Left ventricle myocardium inferior (tissue), 1 donor: ENCODE measurements at regions not wholly inside any gene's neighbourhood (a gene's known extent, or its start where the extent isn't known, plus 50 kb on each side); places are given as distances from the start of the nearest gene placed in this dataset.
A peak's percentile ranks its signal among the peaks of the same experiment; 100 is the strongest.

Experiments used
- DNase-seq: peaks from one replicate; pipeline ENCODE4 v3.0.0-alpha.2; 2020
- H3K27ac ChIP-seq: fragments of 200-600 bp; replicated peaks from 2 replicates; pipeline ENCODE4 v1.8.0; 2021
- H3K27me3 ChIP-seq: fragments of 200-600 bp; 2 replicates; pipeline ENCODE4 v1.8.0; 2021; ENCODE audit warnings: low read depth
- H3K36me3 ChIP-seq: fragments of 200-600 bp; 2 replicates; pipeline ENCODE4 v1.8.0; 2021
- H3K4me1 ChIP-seq: fragments of 200-600 bp; 2 replicates; pipeline ENCODE4 v1.8.0; 2021
- H3K4me3 ChIP-seq: fragments of 200-600 bp; 2 replicates; pipeline ENCODE4 v1.8.0; 2021; ENCODE audit warnings: mild to moderate bottlenecking, moderate library complexity
- H3K9me3 ChIP-seq: fragments of 200-600 bp; replicated peaks from 2 replicates; pipeline ENCODE4 v1.8.0; 2021
- CTCF ChIP-seq: fragments of 200-600 bp; IDR thresholded peaks from 2 replicates; pipeline ENCODE4 v1.8.0; 2021; ENCODE audit warnings: antibody characterized with exemption, mild to moderate bottlenecking, borderline replicate concordance
- intact Hi-C: fragments of 100-400 bp; cut with micrococcal nuclease; formaldehyde crosslinking; loops from one replicate; pipeline ENCODE4 v1.11.0; 2022
- donor health status: DM: no; HTN: yes; CAD: no; lungs with severe emphysema.

DNA sequence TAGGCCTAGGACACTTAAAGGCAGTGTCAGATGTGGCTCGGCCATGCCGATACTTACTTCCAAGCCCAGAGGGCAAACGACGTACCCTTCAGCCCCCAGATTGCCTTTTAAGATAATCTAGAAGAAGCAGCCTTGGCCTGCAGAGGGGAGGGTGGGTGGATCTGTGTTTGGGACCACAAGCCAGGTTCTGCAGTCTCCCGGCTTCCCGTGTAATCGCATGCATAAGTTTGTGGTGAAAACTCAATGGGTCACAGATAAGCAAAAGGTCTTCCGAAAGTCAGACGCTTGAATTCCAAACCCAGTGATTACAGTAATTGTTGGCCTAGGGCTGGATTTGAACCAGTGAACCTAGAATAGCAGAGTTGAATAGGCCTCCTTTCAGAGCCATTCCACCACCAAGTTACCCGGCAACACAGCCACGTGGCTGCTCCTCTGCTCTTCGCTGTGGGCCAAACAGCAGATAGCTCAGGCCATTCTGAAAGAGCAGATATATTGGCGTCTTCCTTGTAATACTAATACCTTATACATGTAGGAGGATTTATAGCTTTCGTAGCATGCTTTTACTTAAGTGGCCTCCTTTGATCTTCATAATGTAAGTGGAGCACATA lies 170.8 kb upstream of the CADM1 start:
- Histone ChIP-seq H3K36me3 (no peaks in the 10 kb centered on the region), H3K27me3 (no peaks in the 10 kb centered on the region), H3K9me3 (no peaks in the 10 kb centered on the region), H3K4me3 (no peak overlapping the region), H3K27ac (no peak overlapping the region), H3K4me1 (peaks cover 31% of the 10 kb centered on the region)
- intact Hi-C loops: loop anchor here (10.0 kb wide), 1 partner anchor 170 kb away; the partner anchor contains the start of gene CADM1
- no peak for DNase-seq
- TF ChIP-seq CTCF: no peak

DNA sequence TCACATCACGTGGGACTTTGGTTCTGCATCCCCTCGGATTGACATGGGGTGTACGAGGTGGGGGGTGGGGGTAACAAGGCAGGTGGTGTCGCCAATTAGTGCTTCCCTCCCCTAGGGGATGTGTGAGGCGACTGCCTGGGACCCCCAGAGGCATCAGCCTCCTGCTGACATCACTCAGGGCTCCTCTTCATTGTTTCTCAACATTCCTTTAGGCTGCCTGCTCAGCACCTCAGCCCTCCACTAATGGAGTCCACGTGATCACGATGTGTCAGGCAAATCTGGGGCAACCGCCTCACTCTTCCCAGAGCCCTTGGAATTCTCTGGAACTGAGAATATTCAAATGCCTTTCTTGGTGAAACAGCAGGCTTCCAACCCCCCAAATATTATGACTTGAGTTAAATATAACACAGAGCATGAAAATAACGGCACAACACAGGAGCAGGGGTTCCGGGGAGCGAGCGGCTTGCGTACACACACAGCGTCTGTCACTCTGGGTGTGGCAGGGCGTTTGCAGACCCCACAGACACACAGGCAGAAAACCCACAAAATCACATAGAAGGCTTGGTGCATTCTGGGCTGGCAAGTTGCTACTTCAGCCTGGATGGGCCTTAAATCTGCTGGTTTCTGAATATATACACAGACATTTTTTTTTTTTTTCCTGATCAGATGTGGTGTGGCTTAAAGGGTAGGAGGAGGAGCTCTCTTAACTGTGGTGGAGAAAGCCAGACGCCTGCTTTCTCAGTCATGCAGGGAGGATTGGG lies 170.1 kb upstream of the CADM1 start:
- Histone ChIP-seq H3K27ac (no peak overlapping the region), H3K36me3 (no peaks in the 10 kb centered on the region), H3K27me3 (no peaks in the 10 kb centered on the region), H3K4me1 (peaks cover 28% of the 10 kb centered on the region), H3K4me3 (no peak overlapping the region), H3K9me3 (no peaks in the 10 kb centered on the region)
- no peak for DNase-seq
- intact Hi-C loops: loop anchor here (10.0 kb wide), 1 partner anchor 170 kb away; the partner anchor contains the start of gene CADM1
- no peak for TF ChIP-seq CTCF

- intact Hi-C loops: loop anchor here (10.0 kb wide), 1 partner anchor 169 kb away; the partner anchor contains the start of gene CADM1
- no peak for DNase-seq
- Histone ChIP-seq H3K9me3 (no peaks in the 10 kb centered on the region), H3K27me3 (no peaks in the 10 kb centered on the region), H3K4me1 (peaks cover 23% of the 10 kb centered on the region), H3K27ac (no peak overlapping the region), H3K36me3 (no peaks in the 10 kb centered on the region), H3K4me3 (no peak overlapping the region)
- no peak for TF ChIP-seq CTCF
These were observed 169.5 kb upstream of the CADM1 start for GRCh38 chr11:115673720-115674119.

GRCh38 chr11:115672999-115673411 lies 168.8 kb upstream of the CADM1 start:
- intact Hi-C loops: loop anchor here (10.0 kb wide), 1 partner anchor 168 kb away; the partner anchor contains the start of gene CADM1
- Histone ChIP-seq H3K9me3 (no peaks in the 10 kb centered on the region), H3K4me1 (peaks cover 19% of the 10 kb centered on the region), H3K27me3 (no peaks in the 10 kb centered on the region), H3K27ac (peak overlapping the region; percentile 43), H3K36me3 (no peaks in the 10 kb centered on the region), H3K4me3 (no peak overlapping the region)
- DNase-seq: peak; percentile 30
- TF ChIP-seq CTCF: no peak

GRCh38 chr11:115672412-115672811 lies 168.2 kb upstream of the CADM1 start:
- DNase-seq: no peak
- Histone ChIP-seq H3K27me3 (no peaks in the 10 kb centered on the region), H3K4me3 (no peak overlapping the region), H3K4me1 (peaks cover 19% of the 10 kb centered on the region), H3K27ac (no peak overlapping the region), H3K36me3 (no peaks in the 10 kb centered on the region), H3K9me3 (no peaks in the 10 kb centered on the region)
- intact Hi-C loops: loop anchor here (10.0 kb wide), 1 partner anchor 168 kb away; the partner anchor contains the start of gene CADM1
- TF ChIP-seq CTCF: no peak
